CMK (cell line): ENCODE measurements at regions not wholly inside any gene's neighbourhood (a gene's known extent, or its start where the extent isn't known, plus 50 kb on each side); places are given as distances from the start of the nearest gene placed in this dataset.
A peak's percentile ranks its signal among the peaks of the same experiment; 100 is the strongest.

Experiments used
- DNase-seq: peaks from one replicate; pipeline ENCODE4 v3.0.0-alpha.2; 2010; ENCODE audit warnings: low read depth

DNA sequence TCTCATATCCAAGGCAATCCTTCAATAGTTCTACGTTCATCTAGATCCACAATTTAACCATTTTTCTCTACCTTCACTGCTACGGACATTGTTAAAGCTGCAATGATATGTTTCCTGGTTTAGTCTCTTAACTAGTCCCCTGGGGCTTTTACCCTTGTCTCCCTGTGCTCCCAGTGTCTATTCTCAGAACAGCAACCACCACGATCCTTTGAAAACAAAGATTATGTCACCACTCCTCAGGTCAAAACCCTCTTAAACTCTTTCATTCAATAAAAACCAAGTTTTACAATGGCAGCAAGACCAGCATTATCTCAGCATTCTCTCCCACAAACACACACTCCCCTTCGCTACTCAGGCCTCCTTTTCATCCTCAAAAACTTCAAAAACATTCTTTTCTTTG lies 298.2 kb upstream of the CHST9 start:
- no peak for DNase-seq

DNA sequence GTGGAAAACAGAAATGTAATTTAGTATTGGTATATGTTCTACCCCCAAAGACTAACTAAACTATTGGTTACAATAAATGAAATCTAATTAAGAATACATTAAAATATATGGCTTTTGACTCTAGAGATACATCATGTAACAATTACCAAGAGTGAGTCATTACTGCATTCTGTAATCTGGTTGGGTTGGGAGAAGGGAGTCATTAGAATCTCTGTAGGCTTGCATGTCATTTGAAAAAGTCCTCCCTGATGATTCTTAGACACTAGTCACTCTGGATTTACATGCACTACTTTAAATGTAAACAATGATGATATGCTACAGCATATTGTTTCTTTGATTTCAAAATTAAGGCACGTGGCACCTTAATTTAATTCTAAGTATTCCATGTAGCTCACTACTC lies 293.4 kb upstream of the CHST9 start:
- no peak for DNase-seq

DNA sequence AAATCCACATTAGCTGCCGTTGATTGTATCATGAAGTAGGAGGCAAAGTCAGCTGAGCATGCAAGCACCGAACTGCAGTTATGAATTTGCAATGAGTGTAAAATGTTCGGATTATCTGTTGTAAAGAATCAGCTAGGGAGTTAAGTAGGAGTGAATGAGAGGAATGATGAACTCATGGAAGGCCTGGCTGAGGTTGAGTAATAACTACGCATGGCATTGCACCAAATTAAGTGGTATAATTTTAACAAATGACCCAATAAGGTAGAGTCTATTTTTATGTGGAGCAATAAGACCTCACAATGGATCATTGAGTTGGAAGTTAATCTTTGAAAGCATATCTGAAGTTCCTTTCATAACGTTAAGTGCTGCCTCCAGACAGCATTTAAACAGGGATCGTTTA lies 288.2 kb upstream of the CHST9 start:
- DNase-seq: no peak

DNA sequence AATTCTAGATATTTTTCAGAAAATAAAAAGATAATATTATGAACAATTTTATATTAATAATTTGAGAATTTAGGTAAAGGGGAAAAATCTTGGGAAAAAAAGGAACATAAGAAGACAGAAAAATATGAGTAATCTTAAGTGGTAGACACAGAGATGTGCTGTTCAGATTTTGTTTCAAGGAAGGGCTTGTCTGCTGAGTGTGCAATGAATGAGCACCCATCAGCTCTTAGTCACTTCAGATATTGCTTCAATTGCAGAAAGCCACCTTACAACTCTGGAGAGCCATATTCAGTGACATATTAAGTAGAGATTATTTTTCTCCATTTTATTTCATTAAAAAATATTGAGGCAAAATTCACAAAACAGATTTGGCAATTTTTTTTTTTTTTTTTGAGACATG lies 282.0 kb upstream of the CHST9 start:
- DNase-seq: no peak

DNA sequence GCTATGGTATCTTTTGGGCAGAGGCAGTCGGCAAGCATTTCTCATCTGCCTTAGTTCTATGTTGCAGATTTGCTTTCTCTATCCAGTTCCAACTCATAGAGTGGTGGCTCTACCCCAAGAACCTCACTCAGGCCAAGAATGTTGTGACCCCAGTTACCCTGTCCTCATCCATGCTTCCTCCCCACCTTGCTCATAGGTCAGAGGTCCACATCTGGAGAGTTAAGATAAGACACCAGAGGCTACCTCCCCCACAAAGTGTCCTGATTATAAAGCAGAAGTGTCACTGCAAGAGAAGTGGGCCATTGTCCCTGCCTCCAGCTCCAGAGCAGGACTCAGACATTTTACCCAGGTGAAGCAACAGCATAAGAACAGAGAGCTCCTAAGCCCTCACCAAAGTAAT lies 276.8 kb upstream of the CHST9 start:
- peak; percentile 80 for DNase-seq

DNA sequence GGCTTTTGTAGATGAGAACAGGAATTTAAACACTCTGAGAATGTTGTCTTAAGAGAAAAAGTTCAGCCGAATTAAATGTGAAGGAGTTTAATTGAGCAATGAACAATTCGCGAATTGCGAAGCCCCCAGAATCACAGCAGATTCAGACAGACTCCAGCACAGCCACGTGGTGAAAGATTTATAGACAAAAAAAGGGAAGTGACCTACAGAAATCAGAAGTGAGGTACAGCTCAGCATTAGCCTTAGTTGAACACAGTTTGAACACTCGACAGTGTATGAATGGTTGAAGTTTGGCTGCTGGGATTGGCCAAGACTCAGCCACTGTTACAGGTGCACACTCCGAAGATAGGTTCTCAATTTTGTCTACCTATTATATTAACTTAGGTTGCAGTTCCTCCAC lies 264.0 kb upstream of the CHST9 start:
- no peak for DNase-seq

DNA sequence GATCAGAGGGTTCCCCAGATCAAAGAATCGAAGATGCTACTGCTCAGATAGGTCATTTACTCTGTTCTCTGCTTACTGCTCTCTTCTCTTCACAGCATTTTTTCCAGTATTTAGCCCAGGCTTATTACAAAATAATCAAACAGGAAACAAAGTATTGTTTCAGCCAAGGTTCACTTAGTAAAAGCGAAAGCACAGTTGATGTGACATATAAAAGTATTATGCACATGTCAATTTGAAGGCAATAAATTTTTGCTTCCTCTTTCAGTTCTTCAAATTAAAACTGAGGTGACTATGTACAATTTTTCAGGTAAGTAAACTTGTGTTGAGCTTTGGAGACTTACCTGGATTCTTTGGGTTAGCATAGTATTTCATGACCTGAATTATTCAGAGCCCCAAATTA lies 262.8 kb upstream of the CHST9 start:
- no peak for DNase-seq

DNA sequence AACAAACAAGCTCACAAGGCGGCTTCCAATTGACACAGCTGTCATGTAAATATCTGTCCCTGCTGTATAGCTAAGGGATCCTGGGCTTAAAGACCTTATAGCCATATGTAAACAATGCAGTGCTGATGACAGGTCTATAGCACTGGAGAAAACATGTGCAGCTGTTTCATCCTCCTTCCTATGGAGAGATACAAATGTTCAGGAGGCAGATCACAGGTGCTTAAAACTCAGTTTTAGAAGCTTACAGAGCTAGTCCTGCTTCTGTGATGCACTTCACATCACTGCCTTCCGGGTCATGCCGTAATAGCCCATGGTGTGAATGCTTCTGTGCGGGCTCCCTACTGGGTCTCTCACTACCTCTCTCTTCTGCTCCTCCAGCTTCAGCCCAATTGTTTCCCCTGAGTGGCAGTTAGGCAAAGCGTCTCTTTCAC lies 262.4 kb upstream of the CHST9 start:
- DNase-seq: no peak

DNA sequence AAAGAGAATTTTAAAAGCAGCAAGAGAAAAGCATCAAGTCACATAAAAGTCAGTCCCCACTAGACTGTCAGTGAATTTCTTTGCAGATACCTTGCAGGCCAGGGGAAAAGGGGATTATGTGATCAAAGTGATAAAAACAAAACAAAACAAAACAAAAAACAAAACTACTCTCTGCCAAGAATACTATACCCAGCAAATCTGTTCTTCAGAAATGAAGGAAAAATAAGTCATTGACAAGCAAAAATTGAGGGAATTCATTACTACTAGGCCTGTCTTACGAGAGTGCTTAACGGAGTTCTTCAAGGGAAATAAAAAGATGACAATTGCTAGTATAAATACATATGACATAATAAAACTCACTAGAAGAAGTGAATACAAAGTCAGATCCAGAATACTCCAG lies 245.5 kb upstream of the CHST9 start:
- DNase-seq: no peak

DNA sequence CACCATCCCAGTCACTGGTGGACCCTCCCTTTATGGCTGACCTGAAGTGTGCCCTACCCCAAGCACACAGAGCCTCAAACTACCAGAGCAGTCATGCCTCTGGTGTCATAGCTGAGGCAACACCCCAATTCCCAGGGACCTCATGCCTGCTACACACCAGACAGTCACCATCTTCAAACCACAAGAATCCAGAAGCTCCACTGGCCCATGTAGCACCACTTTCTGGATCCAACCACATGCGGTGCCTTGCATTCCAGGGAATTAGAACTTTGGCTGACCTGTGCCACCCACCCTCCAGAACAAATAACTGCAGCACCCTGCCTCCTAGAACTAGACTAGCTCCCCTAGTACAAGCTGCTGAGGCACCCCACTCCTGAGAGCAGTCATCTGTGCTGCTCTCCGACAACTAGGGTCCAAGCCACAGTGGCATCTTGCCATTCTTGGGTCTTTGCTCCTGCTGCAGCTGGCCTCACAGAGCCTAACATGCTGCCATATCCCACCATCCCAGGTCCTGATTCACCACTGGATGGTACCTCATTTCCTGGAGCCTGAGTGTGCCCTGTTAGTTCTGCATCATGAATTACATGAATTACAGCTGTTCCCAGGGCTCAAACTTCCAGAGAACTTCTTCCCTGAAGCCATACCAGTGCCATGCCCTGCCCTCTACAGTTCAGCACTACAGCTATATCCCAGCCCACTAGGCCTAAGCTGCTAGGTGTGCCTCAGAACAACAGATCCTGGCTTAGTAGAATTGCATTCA lies 243.8 kb upstream of the CHST9 start:
- DNase-seq: no peak

DNA sequence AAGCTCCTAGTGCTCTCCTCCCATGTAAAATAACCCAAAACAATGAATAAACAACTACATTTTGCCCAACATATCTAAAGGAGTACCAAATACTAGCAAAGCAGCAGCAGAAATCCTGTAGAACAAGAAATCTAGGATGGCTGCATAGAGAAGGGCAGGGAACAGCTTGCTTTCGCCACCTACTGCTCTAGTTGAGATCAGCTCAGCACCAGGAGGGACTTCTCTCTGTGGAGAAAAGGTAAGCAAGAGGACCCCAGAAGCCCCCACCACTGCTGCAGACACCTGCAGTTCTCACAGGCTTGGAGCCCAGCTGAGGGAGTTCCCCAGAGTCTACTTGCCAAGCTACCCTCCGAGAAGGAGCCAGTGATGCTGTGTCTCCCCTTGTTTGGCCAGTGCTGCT lies 243.0 kb upstream of the CHST9 start:
- DNase-seq: no peak

DNA sequence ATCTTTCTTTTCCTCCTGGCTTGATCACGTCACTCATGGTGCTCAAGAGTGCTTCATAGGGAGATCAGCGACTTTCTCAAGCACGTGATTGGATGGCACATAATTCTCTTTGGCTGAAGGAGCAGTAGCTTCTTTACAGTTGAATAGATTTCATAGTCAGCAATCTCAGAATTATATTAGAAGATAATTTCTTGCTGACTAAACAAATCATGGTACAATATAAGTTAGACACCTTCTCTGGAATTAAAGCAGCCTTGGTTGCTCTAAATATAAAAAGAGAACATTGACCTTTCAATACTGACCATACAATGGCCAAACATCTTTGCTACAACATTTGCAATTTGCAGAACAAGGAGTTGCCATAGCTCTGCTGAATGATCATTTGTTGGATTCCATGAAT lies 238.5 kb upstream of the CHST9 start:
- no peak for DNase-seq

DNA sequence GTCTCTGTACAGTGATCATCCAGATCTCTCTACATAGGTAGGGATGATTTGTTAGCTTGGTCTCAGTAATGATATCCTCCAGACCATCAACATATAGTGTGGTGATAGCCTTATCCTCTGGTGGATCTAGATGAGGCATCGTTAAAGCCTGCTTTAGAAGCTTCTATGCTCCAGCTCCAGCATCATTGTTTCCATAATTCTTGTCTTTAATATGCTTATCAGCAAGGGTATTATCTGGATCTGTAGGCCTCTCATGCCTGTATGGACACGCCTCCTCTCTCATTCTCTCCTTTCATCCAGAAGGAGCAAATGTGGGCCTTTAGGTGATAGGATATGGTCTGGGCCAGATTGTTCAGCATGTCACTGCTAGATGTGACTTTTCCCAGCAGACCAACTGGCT lies 234.5 kb upstream of the CHST9 start:
- DNase-seq: no peak

DNA sequence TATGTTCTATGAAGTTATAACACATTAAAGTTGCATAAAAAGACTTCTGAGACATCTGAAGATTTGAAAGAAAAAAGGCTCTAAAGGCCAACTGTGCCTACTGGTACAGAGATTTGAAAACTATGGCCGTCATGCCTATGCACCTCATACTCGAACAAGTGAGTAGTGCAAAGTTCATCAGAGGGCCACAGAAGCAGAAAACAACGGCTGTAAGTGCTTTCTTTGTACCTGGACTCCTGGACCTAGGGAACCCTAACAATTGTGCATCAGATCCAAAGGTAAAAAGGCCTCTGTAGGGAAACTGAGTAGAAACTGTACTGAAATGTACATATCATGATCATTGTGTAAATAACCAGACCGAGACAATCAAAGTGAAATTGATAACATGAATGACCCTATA lies 230.4 kb upstream of the CHST9 start:
- DNase-seq: no peak

DNA sequence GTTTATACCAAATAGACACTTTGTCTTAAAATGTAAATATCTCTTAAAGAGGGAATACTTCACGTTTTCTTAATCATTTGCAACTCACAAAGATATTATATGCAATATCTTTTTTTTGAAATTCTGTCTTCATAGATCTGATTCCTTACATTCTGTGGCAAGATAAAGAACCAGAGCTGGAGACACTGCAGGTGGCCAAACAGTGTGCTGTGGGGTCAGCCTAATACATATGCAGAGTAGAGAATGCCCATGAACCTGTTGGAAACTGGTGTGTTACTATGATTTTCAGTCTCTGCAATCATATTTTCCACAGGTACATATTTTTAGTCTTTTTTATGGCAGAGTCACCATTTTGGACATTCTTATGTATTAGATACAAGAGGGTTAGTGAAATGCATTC lies 229.6 kb upstream of the CHST9 start:
- no peak for DNase-seq

DNA sequence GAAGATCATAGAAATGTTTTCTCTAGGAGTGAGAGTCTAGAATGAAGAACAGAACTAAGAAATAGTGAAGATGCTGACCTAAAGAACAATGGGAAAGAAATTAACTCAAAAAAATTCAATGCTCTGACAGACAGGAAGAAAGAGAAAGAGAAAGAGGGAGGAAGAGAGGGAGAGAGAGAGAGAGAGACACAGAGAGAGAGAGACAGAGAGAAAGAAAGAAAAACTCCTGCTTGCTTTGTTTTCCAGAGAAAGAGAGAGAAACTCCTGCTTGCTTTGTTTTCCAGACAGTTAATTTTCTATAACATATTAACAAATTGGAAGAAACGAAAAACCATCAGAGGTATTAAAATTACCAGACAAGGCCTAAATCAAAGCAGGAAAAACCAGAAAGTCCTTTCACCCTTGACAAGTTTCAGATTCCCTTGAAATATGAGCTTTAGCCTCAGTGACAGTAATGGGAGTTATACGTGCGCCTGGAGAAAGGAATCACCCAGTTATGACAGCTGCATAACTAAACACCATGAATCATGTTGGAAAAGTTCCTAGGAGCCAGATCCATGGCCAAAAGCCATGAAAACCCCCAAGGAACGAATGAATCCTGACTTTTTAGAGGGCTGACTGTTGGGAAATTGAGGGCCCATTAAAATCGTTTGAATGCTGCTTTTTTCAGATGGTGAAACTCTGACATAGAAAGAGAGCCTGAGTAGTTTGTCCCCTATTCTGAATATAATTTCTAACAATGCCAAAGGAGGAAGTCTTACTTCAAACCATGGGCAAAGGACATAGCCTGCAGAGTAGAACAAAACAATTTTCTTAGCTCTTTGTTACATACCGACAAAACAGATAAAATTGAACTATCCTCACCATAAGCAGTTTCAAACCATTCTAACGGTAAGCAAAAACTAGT lies 228.6 kb upstream of the CHST9 start:
- DNase-seq: no peak

DNA sequence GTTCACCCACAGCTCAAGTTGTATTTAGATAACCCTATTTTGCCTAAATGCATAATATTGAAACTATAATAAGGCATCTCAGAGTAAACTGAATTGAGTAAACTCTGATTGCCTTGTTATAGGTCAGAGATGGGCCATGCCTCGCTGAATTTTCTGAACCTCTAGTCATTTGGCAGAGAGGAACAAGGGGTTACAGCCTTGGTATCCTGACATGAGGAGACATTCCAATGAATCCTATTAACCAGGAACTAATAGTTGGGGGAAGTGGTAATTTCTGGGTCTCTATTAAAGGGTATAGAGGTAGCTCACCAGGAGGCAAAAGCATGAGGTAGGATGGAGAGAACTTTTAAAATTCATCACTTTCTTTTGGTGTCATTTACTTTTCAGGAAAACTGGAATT lies 227.4 kb upstream of the CHST9 start:
- DNase-seq: no peak

DNA sequence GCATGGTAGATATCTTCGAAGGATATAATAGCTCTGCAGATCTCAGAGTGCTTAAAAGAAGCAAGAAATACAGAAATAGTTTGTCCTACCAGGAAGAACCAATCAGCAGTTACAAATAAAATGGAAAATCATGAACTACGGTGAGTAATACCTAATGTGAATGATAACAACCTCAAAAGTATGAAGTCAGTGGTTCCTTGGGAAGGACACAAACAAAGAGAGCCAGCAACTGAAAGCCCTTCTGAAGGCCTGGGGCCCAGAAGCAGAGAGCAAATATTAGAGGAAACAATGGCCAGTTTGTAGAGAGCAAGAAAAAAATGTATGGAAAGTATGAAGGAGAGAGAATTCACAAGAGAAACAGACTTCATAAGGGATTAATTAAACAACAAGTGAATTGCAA lies 226.8 kb upstream of the CHST9 start:
- no peak for DNase-seq

DNA sequence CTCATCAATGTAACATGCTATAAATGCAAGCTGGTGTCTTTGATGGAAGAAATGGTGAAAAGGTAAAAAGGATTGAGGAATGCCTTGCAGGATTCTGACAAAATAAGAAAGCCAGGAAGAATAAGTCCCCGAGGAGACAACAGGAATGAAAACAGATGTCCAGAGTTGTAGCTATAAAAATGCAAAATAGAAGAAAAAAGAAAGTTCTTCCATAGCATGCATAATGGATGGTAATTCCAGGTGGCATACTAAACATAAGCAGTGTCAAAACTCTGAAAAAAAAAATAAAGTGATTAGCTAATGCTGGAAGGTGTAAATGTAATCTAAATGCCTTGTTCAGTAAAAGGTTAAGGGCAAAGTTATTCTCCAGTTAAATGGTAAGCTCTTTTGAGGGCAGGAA lies 225.9 kb upstream of the CHST9 start:
- DNase-seq: no peak

DNA sequence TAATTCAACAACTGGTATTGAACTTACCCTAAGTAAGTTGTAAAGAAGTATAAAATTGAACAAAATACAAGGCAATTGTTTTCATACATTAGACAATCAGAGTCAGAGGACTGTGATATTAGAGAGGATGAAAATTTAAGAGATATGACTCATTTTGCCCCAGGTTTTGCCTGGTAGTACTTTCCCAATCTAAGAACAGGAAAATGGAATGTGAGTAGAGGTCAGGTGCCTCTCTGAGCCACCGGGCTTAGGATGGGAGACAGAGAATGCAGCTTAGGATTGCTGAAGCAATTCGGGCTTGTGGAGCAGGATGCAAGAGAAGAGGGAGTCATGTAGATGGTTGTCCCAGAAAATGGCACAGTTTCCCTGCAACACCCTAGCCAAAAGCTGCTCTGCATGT lies 219.7 kb upstream of the CHST9 start:
- DNase-seq: no peak

DNA sequence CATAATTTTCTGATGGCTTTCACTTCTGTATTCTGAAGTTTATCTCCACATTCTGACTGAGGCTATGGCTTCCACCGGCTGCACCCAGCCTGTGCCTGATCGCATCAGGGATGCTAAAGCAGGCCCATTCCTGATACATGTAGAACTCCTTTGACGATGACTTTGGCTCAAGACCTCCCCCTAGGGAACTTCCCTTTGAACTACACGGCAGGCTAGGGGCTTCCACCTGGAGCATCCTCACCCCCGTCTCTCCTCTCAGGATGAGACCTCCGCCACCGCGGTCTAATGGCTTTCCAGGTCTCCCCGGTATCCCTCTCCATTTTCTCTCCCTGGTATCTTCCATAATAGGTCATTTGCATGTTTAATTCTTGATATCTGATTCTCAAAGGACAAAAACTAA lies 214.9 kb upstream of the CHST9 start:
- no peak for DNase-seq

DNA sequence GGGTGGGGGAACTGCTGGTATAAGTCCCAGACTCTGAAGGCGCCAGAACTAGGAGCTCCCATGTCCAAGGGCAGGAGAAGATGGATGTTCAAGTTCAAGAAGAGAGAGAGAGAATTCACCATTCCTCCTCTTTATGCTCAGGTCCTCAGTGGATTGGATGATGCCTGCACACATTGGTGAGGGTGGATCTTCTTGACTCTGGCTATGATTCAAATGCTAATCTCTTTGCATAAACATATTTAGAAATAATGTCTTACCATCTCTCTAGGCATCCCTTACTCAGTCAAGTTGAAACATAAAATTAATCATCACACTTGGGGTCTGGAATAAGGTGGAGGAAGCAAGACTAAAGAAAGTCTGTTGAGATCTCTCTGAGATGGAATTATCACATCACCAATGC lies 210.6 kb upstream of the CHST9 start:
- no peak for DNase-seq

DNA sequence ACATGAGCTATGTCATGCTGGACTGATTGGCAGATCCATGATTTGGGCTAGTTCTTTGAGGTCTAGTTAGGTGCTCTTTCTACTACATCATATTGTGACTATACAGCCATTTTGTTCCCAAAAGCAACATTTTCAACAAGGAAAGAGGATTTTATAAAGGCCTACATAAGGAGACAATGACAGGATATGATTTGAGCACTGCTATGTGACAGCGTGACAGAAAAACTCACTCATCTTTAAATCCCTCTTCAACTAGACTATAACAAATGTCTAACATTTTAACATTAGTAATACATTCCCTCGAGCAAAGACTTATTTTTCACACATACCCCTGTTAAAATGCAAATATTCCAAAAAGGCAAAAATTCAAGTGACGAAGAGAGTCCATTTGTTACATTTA lies 209.6 kb upstream of the CHST9 start:
- no peak for DNase-seq
